HEK293T (cell line): ENCODE measurements at regions not wholly inside any gene's neighbourhood (a gene's known extent, or its start where the extent isn't known, plus 50 kb on each side); places are given as distances from the start of the nearest gene placed in this dataset.

Experiments used
- FOXM1 ChIP-seq: fragments of 450-650 bp; IDR thresholded peaks from 2 replicates; pipeline ENCODE4 v1.6.1; 2017; ENCODE audit warnings: mild to moderate bottlenecking, borderline replicate concordance
- HDGF ChIP-seq: fragments of 450-650 bp; IDR thresholded peaks from 2 replicates; pipeline ENCODE4 v1.6.1; 2017; ENCODE audit warnings: antibody characterized with exemption, borderline replicate concordance
- LEF1 ChIP-seq: fragments of 450-650 bp; IDR thresholded peaks from 2 replicates; pipeline ENCODE4 v1.6.1; 2017; ENCODE audit warnings: mild to moderate bottlenecking, borderline replicate concordance
- SP1 ChIP-seq: fragments of 450-650 bp; IDR thresholded peaks from 2 replicates; pipeline ENCODE4 v1.6.1; 2017
- ZNF384 ChIP-seq: fragments of 450-650 bp; IDR thresholded peaks from 2 replicates; pipeline ENCODE4 v1.6.1; 2016

DNA sequence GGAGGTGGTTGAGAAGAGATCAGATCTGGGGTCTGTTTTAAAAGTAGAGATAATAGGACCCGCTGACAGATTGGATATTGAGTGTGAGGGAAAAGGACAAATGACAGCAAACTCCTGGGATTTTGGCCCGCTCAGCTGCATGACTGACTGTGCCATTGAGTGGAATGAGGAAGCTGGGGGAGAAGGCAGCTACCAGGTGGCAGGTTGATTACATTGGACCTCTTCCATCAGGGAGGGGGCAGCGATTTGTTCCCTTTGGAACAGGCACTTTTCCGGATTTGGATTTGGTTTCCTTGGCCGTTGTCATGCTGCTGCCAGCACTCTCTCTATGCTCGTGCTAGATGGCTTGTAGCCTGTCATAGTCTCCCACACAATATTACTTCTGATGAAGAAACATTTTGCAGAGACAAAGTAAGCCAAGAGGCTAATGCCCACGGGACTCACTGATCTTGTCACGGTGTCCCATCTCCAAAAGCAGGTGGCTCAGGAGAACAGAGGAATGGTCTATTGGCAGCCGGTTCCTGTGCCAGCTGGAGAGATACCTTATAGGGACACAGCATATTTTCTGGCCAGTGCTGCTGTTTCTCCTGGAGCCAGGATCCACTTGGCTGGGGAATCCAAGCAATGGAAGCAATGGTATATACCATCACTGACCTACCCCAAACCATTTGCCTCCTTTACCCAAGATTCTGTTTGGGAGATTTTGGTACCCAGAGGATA is 69.1 kb upstream of the WAC start:
- no peak for TF ChIP-seq SP1
- no peak for TF ChIP-seq ZNF384
- TF ChIP-seq HDGF, result no peak
- no peak for TF ChIP-seq FOXM1
- TF ChIP-seq LEF1, result no peak
